ENCODE measurements at regions not wholly inside any gene's neighbourhood (a gene's known extent, or its start where the extent isn't known, plus 50 kb on each side); places are given as distances from the start of the nearest gene placed in this dataset.
"Not testable (repeated sequence)": the region's sequence is repeated elsewhere in the genome, so short reads cannot be mapped to it uniquely, and the experiment has no call there.

DNA sequence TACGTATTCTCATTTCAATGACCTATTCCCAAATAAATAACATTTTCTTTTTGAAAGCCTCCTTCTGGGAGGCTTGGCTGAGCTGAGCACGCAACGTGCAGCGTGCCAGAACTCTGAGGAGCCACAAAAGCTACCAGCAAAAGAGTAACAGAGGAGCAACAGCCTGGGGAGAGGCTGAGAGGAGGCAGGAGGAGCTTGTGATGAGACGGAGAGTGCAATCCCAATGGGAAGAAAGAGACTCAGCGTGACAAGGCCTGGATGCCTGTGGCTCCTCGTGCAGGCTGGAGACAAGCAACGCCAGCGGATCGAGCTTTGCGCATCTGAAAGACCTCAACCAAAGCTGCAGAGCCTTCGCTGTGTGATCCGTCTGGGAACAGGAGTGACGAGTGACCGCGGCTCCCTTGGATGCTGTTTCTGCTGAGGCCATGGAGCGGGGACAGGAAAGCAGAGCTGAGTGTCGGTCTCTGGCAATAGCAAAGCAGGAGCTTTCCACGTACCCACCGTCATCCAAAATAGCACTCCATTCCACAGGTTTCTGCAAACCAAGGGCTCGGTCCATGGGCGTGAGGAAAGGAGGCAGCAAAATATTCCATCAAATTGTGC lies 171.7 kb upstream of the PFKP start:
- no peak for DNase-seq (ENCODE audit: low read depth in 4 of 4, low spot score in 2 of 4)

GRCh38 chr10:2893991-2894390 lies 173.4 kb upstream of the PFKP start:
- DNase-seq (ENCODE audit: low read depth in 4 of 4, low spot score in 2 of 4) = no peak

DNA sequence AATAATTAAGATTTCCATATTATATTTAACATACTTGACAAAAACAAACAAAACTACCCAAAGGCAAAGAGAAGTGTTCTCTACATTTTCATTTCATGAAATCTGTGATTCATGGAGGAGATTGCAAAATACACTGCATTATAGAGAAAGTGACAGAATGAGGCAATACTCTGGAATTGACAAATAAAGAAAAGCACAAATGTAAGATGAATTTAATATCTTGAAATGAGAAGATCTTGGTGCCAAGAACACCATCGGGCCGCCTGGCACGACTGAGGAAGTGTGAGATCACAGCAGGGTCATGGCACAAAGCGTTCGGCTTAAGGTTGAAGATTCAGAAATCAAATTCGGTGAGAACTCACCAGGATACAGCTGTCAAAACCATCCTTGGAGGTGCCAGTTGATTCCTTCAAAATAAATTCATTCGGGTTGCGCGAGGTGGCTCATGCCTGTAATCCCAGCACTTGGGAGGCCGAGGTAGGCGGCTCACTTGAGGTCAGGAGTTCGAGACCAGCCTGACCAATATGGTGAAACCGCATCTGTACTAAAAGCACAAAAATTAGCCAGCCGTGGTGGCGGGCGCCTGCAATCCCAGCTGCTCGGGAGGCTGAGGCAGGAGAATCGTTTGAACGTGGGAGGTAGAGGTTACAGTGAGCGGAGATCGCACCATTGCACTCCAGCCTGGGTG lies 174.0 kb upstream of the PFKP start:
- no peak for DNase-seq (ENCODE audit: low read depth in 4 of 4, low spot score in 2 of 4)

- no peak for DNase-seq (ENCODE audit: low read depth in 4 of 4, low spot score in 2 of 4)
Measured at GRCh38 chr10:2891770-2892124, 175.6 kb upstream of the PFKP start.

DNA sequence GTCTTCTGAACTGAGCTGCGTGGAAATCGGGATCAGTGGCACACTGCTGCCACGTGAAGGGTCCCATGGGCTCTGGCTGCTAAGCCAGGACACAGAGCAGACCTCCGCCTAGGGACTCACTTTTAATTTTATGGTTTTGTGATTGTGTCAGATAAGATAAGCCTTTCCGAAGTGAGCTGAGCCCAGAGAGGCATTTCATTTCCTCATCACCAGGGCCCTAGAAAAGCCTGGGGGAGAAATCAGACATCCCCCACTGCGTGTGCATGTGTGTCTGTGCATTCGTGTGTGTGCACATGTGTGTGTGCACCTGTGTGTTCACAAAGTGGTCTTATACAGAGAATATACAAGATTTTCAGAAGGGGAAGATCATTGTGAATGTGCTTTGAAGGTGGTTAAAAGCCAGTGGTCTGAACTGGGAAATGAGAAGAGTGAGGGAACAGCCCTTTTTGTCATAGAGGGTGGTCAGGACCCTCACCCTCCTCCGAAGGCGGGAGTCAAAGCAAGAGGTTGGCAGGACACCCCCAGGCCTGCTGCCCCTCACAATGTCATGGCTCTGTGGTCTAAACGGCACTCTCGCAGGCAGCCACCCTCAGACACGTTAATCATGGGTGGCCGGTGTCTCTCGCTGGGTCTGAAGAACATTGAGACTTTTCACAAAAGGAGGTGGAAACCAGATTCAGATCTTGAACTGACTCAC lies 176.1 kb upstream of the PFKP start:
- no peak for DNase-seq (ENCODE audit: low read depth in 4 of 4, low spot score in 2 of 4)

DNA sequence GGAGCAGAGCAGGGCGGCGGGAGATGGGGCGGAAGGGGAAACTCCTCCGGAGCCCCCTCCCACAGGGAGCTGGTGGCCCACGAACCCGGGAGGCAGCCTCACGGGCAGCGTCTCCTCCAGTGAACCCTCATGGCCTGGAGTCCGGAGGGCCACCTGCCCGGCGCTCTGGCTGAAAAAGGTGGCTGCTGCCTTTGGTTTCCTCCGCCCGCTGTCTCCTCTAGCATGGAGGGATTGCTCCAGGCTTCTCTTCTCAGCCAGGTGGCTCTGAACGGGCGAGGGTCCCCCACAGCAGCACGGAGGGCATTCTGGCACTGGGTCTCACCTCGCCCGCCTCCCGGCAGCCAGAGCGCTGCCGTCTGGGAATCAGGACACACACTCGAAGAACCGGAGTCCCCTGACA lies 177.3 kb upstream of the PFKP start:
- no peak for DNase-seq (ENCODE audit: low read depth in 4 of 4, low spot score in 2 of 4)

GRCh38 chr10:2888403-2889004 lies 178.8 kb upstream of the PFKP start:
- no peak for DNase-seq (ENCODE audit: low read depth in 4 of 4, low spot score in 2 of 4)

DNA sequence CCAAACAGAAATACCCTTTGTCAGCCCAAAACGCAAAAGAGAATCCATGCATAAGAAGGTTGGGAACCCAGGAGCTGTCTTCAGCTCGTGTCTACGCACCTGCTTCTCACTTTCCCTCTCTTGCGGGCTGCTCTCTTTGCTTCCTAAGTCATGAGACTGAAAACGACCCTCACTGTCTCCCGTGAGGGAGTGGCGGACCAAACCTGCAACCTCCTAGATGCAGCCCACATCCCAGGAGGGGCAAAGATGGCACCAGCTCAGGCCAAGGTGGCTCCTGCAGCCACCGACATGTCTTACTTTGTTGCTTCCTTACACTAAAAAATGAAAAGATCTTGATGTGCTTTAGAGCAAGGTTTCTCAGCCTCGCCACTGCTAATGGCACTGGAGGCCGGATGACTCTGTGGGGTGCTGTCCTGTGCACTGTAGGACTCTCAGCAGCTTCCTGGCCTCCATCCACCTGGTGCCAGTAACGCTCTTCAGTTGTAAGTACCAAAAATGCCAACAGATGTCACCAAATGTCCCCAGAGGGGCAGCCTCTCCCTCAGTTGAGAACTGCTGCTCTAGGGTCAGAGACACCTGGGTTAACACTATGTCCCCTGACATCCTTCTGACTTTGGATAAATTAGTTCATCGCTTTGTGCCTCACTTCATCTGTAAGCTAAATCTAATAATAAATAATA lies 179.8 kb upstream of the PFKP start:
- no peak for DNase-seq (ENCODE audit: low read depth in 4 of 4, low spot score in 2 of 4)

DNA sequence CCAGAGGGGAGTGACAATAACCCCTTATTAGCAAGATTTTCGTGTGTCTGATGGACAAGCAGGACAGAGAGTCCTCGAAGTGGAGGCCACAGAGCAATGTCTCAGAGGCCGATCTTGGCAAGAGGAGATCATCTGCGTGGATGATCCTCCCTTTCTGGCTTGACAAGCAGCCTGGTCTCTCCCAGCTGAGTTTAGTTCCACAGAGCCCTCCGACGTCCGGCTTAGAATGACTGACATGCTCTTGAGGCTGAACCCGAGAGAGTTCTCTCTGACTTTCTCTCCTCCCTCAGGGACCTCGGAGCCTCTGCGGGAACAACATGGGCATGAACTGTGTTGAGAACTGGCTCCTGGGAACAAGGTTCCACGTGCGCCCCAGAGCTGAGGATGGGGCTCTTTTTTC lies 180.7 kb upstream of the PFKP start:
- DNase-seq (ENCODE audit: low read depth in 4 of 4, low spot score in 2 of 4) = no peak

DNA sequence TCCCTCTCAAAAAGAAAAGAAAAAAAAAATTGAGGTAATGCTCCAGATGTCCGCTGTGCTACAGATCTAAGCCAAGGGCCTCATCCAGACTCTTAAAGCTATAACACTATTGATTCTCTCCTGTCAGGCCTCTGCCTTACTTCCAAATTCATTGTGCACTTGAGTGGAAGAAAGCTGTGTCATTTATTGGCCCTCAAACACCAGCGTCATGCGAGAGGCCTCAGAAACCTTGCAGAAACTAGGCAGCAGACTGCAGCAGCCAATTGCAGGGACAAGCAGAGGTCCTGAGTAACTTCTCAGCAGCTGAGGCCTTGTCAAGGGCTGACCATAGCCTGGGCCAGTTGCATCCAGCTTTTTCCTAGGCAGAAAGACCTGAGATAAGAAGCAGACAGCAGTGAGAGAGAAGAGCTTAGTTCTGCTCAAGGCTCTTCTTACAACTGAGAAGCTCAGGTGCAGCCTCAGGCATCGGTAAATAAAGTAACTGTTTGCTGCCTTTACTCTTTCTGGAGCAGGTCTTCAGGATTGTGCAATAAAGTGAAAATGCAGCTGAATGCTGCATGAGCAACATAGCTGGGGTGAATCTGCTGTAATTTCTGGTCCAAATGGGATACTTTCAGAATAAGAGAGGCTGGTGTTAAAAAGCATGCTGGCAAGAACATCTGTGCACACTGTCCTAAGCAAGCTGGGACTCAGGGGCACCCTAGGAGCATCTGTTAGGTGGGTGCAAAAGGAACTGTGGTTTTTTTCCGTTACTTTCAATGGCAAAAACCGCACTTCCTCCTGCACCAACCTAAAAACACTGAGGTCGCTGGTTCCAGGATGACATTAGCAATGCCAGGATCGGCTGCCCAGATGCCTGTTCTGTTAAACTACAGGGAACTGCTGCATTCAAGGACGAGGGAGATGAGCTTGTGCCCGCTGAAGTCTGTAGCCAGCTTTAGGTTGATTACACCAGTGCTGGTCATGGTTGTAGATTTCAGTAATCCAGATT lies 181.8 kb upstream of the PFKP start:
- no peak for DNase-seq (ENCODE audit: low read depth in 4 of 4, low spot score in 2 of 4)

- DNase-seq (ENCODE audit: low read depth in 4 of 4, low spot score in 2 of 4) = not testable (repeated sequence)
Measured at GRCh38 chr10:2883983-2884540, 183.3 kb upstream of the PFKP start.

DNA sequence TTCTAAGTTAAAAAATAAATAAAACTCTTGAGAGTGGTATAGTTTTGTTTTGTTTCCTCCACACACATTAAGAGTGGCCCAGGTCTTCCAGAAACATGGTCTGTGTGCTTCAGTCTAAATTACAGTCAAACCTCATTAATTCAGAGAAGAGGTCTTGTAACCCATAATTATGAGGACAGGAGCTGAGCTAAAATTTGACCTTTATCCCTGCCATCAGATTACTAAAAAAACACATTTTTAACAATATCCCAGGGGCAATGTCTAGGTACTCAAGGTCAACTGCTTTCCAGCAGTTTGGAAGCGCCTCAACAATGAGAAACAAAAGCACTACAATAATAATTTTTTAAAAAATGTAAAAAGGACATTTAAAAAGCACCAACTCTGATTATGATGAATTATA lies 184.1 kb upstream of the PFKP start:
- DNase-seq (ENCODE audit: low read depth in 4 of 4, low spot score in 2 of 4) = no peak

- DNase-seq (ENCODE audit: low read depth in 4 of 4, low spot score in 2 of 4) = no peak
Measured at GRCh38 chr10:2882628-2883027, 184.7 kb upstream of the PFKP start.

GRCh38 chr10:2881720-2882620 lies 185.4 kb upstream of the PFKP start:
- DNase-seq (ENCODE audit: low read depth in 4 of 4, low spot score in 2 of 4) = no peak

GRCh38 chr10:2880050-2880449 lies 187.3 kb upstream of the PFKP start:
- DNase-seq (ENCODE audit: low read depth in 4 of 4, low spot score in 2 of 4) = not testable (repeated sequence)

GRCh38 chr10:2878818-2879217 lies 188.5 kb upstream of the PFKP start:
- DNase-seq (ENCODE audit: low read depth in 4 of 4, low spot score in 2 of 4) = no peak

- no peak for DNase-seq (ENCODE audit: low read depth in 4 of 4, low spot score in 2 of 4)
Measured at GRCh38 chr10:2876032-2876431, 191.3 kb upstream of the PFKP start.

DNA sequence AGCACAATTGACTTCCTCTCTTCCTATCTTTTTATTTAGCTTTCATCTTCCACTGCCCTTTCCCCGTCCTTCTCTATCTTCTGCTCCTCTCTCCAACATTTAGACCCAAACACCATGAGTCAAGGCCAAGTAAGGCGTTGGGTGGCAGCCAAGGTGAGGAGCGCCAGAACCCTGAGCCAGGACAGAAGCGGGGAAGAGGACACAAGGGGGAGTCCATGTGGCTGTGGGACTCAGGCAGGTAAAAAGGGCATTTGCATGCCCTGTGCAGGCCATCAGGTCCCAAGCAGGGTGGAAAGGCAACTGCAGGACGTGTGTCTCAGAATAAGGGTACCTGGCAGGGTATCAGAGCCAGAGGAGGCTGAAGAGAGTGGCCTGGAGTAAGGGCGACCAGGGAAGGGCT lies 192.4 kb upstream of the PFKP start:
- no peak for DNase-seq (ENCODE audit: low read depth in 4 of 4, low spot score in 2 of 4)

- no peak for DNase-seq (ENCODE audit: low read depth in 4 of 4, low spot score in 2 of 4)
Measured at GRCh38 chr10:2873769-2874168, 193.6 kb upstream of the PFKP start.
